Bronchial epithelial cell (primary cell): ENCODE measurements at regions not wholly inside any gene's neighbourhood (a gene's known extent, or its start where the extent isn't known, plus 50 kb on each side); places are given as distances from the start of the nearest gene placed in this dataset.

Experiments used
- DNase-seq: peaks from one replicate; pipeline ENCODE4 v3.0.0-alpha.2; 2010; ENCODE audit warnings: low read depth
- FAIRE-seq: peaks from 2 replicates; lab custom pipeline; 2011; peaks lifted over from hg19 to GRCh38; lab: Jason Lieb, UNC
- H3K27me3 ChIP-seq: 2 replicates; pipeline ENCODE4 v1.5.1; 2011; ENCODE audit warnings: low read length; ENCODE audit not compliant: control insufficient read depth, insufficient read depth
- H3K36me3 ChIP-seq: 2 replicates; pipeline ENCODE4 v1.5.1; 2011; ENCODE audit warnings: low read length; ENCODE audit not compliant: control insufficient read depth, insufficient read depth
- H3K4me3 ChIP-seq: 2 replicates; pipeline ENCODE4 v1.5.1; 2011; ENCODE audit warnings: mild to moderate bottlenecking, low read depth, low read length, control low read depth
- TF ChIP-seq, protein P1 (sequence below): IDR thresholded peaks from 2 replicates; pipeline ENCODE4 v1.5.1; 2011; ENCODE audit warnings: mild to moderate bottlenecking, moderate library complexity, low read length, control low read depth, inconsistent platforms; ENCODE audit not compliant: insufficient read depth, severe bottlenecking

DNA sequence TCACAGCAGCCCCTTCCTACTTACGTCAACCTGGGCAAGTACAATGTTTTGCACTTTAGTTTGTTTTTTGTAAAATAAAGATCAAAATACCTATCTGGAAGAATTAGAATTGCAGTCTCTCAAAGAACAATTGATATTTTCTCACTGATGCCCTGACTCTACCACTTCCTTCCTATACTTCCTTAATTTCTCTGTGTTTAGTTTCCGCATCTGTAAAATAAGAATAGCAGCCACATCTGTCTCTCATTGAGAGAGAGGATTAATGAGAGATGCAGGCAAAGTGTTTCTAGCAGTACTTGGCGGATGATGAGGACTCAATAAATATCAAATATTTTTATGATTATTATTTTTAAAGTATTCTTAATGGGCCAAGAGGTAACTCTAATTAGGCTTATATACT, 122.6 kb upstream of the PIEZO2 start:
- Histone ChIP-seq H3K36me3 (no peaks in the 10 kb centered on the region), H3K4me3 (no peak overlapping the region), H3K27me3 (no peaks in the 10 kb centered on the region)
- TF ChIP-seq, protein P1, sequence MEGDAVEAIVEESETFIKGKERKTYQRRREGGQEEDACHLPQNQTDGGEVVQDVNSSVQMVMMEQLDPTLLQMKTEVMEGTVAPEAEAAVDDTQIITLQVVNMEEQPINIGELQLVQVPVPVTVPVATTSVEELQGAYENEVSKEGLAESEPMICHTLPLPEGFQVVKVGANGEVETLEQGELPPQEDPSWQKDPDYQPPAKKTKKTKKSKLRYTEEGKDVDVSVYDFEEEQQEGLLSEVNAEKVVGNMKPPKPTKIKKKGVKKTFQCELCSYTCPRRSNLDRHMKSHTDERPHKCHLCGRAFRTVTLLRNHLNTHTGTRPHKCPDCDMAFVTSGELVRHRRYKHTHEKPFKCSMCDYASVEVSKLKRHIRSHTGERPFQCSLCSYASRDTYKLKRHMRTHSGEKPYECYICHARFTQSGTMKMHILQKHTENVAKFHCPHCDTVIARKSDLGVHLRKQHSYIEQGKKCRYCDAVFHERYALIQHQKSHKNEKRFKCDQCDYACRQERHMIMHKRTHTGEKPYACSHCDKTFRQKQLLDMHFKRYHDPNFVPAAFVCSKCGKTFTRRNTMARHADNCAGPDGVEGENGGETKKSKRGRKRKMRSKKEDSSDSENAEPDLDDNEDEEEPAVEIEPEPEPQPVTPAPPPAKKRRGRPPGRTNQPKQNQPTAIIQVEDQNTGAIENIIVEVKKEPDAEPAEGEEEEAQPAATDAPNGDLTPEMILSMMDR = no peak
- FAIRE-seq = no peak
- DNase-seq = no peak

DNA sequence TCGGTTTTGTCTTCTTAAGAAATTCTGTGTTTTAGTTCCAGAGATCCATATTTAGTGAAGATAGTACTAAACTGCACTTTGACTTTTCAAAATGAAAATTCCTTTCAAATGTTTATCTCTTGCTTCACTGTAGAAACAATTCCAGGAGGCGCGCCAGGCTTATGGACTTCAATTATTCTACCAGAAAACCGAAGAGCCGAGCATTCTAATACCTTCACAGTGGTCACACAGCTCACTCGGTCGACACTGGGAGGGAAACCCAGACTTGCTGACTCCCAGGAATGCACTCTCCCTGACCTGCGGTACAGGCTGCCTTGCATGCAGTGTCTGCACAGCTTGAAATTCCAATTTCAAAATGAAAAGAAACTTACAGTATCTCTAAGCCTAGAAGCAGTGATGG, 119.9 kb upstream of the PIEZO2 start:
- DNase-seq (no peak), FAIRE-seq (no peak)
- Histone ChIP-seq H3K27me3 (no peaks in the 10 kb centered on the region), H3K36me3 (no peaks in the 10 kb centered on the region), H3K4me3 (no peak overlapping the region)
- TF ChIP-seq, protein P1 = no peak

DNA sequence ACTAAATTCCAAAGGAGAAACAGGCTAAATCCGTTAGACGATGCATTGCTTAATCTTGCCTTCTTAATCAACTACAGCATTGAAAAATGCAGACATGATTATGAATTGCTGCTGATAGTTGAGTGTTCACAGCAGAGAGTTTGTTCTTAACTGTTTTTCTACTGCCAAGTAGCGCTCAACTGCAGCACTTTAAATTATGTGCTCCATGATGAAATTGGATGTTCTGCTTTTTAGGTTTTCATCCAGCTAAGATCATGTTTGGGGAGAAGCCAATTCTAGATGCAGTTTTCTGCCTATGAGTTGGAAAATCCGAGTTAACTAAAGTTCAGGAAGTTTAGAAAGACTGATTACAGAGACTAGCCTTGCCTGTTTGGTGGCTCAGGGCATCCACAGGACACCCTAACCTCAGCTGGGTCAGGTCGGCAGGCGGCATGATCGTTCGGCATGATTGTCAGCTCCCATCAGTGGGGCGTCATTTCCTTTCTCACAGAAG, 119.4 kb upstream of the PIEZO2 start:
- TF ChIP-seq, protein P1 = no peak
- FAIRE-seq = no peak
- DNase-seq = no peak
- no peaks in the 10 kb centered on the region for H3K36me3 ChIP-seq
- no peaks in the 10 kb centered on the region for H3K27me3 ChIP-seq
- no peak overlapping the region for H3K4me3 ChIP-seq

DNA sequence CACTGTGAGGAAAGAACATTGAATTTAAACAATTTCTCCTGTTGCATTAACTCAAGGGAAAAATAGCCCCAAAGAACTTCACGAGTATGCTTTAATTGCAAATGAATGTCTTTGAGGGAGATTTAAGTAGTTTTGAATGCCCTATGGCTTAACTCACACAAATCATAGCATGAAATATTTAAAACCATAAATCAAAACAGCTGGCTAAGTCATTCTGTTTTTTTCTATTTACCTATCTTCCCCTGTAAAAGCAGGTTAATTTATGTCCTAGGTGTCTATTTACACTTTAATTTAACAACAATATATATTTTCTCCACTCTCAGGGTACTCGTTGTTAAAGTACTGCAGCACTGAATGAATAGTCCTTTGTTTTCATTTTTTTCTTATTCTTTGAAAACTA, 118.8 kb upstream of the PIEZO2 start:
- TF ChIP-seq, protein P1 = no peak
- FAIRE-seq = no peak
- DNase-seq = no peak
- no peaks in the 10 kb centered on the region for H3K27me3 ChIP-seq
- no peak overlapping the region for H3K4me3 ChIP-seq
- H3K36me3 ChIP-seq = no peaks in the 10 kb centered on the region

DNA sequence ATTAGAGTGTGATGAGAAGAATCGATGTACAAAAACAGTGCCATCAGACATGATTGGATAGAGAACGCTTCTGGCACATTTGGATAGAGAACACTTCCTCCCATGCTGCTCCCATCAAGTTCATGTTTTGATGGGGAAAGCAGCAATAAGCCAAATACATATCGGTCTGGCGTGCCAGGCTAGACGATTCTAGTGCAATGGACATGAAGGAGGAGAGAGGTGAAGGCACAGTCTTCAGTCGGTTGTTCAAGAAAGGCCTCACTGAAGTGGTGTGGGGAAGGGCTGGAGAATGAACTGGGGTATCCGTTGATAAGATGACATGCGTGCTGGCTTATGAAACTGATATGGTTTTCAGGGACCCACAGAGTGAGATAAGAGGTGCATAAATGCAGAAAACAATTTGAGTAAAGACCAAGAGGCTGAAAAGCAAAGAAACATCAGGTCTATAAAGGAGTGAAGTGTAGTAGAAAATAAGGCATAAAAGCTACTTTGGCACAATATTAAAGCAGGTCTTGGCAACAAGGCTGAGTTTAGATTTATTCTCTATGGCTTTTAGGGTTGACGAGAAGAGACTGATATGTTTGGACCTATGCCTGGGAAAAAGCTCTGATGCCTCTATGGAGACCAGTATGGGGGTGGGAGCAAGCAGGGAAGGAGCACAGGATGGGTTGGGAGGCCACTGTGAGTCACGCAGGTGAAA, 117.6 kb upstream of the PIEZO2 start:
- FAIRE-seq = no peak
- no peak for DNase-seq
- Histone ChIP-seq H3K36me3 (no peaks in the 10 kb centered on the region), H3K4me3 (no peak overlapping the region), H3K27me3 (no peaks in the 10 kb centered on the region)
- TF ChIP-seq, protein P1 = no peak

DNA sequence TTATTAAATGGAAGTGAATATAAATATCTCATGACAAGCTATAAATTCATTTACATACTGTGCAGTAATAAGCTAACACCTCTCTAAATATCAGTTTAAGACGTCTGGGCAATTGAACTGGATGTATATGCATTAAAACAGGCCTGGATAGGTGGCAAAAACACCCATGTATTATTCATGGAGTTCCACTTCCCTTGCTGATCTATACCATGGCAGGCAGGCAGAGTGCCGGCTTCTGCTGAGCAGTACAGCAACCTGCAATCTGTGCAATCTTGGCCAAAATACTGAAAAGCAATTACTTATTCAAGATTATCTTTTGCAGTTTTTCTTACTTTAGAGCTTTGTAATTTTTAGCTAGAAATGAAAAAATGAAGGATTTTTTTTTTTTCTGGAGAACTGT, 112.1 kb upstream of the PIEZO2 start:
- TF ChIP-seq, protein P1 = no peak
- H3K27me3 ChIP-seq = no peaks in the 10 kb centered on the region
- no peak overlapping the region for H3K4me3 ChIP-seq
- H3K36me3 ChIP-seq = no peaks in the 10 kb centered on the region
- DNase-seq (no peak), FAIRE-seq (no peak)
